HFFc6 (cell line): ENCODE measurements at regions not wholly inside any gene's neighbourhood (a gene's known extent, or its start where the extent isn't known, plus 50 kb on each side); places are given as distances from the start of the nearest gene placed in this dataset.

ENCODE experiments used
- DNase-seq: peaks from one replicate; pipeline ENCODE4 v3.0.0-alpha.2; 2018
- H3K27ac Mint-ChIP-seq: 2 replicates; pipeline ENCODE4 v1.8.0; 2020; ENCODE audit warnings: mild to moderate bottlenecking, mixed read lengths
- H3K27me3 Mint-ChIP-seq: 2 replicates; pipeline ENCODE4 v1.8.0; 2021; ENCODE audit warnings: mild to moderate bottlenecking, moderate library complexity, mixed read lengths; ENCODE audit not compliant: insufficient read depth
- H3K36me3 Mint-ChIP-seq: 2 replicates; pipeline ENCODE4 v1.8.0; 2021; ENCODE audit warnings: low read depth, mixed read lengths
- H3K4me1 Mint-ChIP-seq: 2 replicates; pipeline ENCODE4 v1.8.0; 2020; ENCODE audit warnings: low read depth, mixed read lengths
- H3K4me3 Mint-ChIP-seq: 2 replicates; pipeline ENCODE4 v1.8.0; 2020; ENCODE audit warnings: mild to moderate bottlenecking, moderate library complexity, mixed read lengths
- H3K9me3 Mint-ChIP-seq: 2 replicates; pipeline ENCODE4 v1.8.0; 2020; ENCODE audit warnings: mild to moderate bottlenecking, mixed read lengths
- TF ChIP-seq, protein P1 (sequence below): fragments of 200-600 bp; sonication (generic); IDR thresholded peaks from 2 replicates; pipeline ENCODE4 v1.5.0; 2021; ENCODE audit warnings: antibody characterized with exemption, mild to moderate bottlenecking

DNA sequence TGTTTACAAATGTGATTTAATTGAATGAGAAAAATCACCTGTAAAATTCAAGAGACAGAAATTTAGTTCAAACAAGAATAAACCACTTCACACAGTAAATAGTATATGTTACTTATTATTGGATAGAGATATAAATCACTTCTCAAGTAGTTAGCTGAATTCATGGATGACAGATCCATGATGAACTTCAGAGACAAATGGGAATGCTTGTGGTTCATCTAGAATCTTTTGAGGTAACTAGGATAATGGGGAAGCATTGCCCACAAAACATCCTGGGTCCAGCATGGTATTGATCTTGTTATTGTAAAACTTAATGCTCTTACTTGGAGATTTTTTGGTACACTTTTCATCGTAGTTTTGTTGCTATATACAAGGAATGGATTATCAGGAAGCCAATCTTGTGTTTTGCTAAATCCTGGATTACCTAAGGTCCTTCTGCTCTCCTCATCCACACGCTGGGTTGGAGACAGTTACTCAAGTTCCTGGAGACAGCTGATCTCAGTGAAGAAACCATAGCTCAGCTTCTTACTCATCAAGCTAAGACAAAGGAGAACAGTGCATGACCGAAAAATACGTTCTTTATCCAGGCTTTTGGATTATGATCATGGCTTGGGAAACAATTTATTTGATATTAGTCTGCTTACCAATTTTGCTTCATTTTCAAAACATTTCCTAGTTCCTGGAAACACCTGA lies 142.5 kb upstream of the PREP start:
- peak; percentile 66 for DNase-seq
- Mint-ChIP-seq H3K4me1 (peaks cover 25% of the 10 kb centered on the region), H3K4me3 (peak overlapping the region; percentile 19; the same call in 1 of the 2 replicates), H3K27ac (peak overlapping the region; percentile 73), H3K27me3 (no peaks in the 10 kb centered on the region), H3K9me3 (no peaks in the 10 kb centered on the region), H3K36me3 (no peaks in the 10 kb centered on the region)
- TF ChIP-seq, protein P1, sequence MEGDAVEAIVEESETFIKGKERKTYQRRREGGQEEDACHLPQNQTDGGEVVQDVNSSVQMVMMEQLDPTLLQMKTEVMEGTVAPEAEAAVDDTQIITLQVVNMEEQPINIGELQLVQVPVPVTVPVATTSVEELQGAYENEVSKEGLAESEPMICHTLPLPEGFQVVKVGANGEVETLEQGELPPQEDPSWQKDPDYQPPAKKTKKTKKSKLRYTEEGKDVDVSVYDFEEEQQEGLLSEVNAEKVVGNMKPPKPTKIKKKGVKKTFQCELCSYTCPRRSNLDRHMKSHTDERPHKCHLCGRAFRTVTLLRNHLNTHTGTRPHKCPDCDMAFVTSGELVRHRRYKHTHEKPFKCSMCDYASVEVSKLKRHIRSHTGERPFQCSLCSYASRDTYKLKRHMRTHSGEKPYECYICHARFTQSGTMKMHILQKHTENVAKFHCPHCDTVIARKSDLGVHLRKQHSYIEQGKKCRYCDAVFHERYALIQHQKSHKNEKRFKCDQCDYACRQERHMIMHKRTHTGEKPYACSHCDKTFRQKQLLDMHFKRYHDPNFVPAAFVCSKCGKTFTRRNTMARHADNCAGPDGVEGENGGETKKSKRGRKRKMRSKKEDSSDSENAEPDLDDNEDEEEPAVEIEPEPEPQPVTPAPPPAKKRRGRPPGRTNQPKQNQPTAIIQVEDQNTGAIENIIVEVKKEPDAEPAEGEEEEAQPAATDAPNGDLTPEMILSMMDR, result no peak

DNA sequence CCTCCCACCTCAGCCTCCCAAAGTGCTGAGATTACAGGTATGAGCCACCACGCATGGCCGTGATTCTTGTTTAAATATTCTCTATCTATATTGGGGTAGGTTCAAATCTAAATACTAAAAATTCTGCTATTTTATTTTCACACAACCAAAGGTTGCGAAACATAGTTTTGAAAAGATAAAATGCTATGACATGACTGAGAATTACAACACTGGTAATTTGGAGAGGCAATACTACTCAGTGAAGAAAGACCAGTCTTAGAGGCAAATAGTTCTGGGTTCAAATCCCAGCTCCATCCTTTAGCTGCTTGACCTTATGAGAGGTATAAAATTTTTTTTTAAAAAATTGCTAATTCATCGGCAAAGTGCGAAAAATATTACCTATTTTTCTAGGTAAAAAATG lies 137.0 kb upstream of the PREP start:
- peaks cover under 1% of the 10 kb centered on the region; the same call in 1 of the 2 replicates for H3K4me1 Mint-ChIP-seq
- no peak overlapping the region for H3K4me3 Mint-ChIP-seq
- no peak overlapping the region for H3K27ac Mint-ChIP-seq
- H3K36me3 Mint-ChIP-seq, result no peaks in the 10 kb centered on the region
- DNase-seq, result no peak
- TF ChIP-seq, protein P1, result no peak
- H3K9me3 Mint-ChIP-seq, result no peaks in the 10 kb centered on the region
- H3K27me3 Mint-ChIP-seq, result no peaks in the 10 kb centered on the region; the same call in none of the 2 replicates

DNA sequence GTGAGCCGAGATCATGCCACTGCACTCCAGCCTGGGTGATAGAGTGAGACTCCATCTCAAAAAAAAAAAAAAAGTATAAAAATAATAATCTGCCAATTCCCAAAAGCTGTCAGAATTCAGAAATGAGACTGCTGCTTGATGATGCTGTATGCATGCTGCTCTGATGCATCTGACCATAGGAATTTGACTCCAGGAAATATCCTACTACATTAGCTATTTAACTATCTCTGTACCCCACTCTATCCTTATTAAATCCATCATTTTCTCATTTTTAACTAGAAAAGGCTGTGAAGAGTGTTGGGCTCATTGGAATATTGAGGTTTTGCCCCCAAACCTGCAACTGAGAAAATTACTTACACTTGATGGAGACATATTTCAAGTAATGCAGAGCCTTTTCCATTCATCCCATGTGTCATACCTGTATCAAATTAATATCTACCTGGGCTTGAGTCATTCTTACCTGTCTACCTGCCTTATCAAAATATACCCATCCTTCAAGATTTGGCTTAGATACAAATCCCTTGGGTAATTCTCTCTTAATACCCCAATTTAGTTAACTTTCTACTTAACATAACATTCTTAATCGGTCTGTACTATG lies 135.2 kb upstream of the PREP start:
- no peaks in the 10 kb centered on the region; the same call in none of the 2 replicates for H3K27me3 Mint-ChIP-seq
- no peaks in the 10 kb centered on the region for H3K36me3 Mint-ChIP-seq
- no peak for DNase-seq
- TF ChIP-seq, protein P1, result no peak
- no peaks in the 10 kb centered on the region for H3K9me3 Mint-ChIP-seq
- H3K4me1 Mint-ChIP-seq, result peaks cover 5% of the 10 kb centered on the region; the same call in 1 of the 2 replicates
- no peak overlapping the region for H3K27ac Mint-ChIP-seq
- H3K4me3 Mint-ChIP-seq, result no peak overlapping the region

DNA sequence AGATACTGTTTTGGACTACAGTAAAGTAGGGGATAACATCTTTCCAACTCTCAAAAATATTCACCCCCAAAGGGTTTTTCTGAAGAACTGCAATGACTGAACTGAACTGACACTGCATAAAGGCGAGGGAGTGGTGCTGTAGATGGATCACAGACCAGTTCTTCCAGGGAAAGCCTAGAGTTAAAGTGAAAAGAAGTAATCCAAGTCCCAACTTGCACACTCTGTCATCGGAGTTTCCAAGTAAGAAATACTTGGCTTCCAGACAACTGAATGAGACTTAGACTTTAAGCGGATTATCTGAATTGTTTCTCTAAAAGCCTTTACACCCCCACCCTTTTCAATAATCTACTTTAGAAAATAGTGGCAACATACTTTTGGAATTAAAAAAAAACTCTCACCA lies 134.1 kb upstream of the PREP start:
- Mint-ChIP-seq H3K27me3 (no peaks in the 10 kb centered on the region; the same call in none of the 2 replicates), H3K9me3 (no peaks in the 10 kb centered on the region), H3K4me1 (peaks cover 5% of the 10 kb centered on the region; the same call in 1 of the 2 replicates), H3K27ac (no peak overlapping the region), H3K4me3 (no peak overlapping the region), H3K36me3 (no peaks in the 10 kb centered on the region)
- TF ChIP-seq, protein P1, result no peak
- no peak for DNase-seq

DNA sequence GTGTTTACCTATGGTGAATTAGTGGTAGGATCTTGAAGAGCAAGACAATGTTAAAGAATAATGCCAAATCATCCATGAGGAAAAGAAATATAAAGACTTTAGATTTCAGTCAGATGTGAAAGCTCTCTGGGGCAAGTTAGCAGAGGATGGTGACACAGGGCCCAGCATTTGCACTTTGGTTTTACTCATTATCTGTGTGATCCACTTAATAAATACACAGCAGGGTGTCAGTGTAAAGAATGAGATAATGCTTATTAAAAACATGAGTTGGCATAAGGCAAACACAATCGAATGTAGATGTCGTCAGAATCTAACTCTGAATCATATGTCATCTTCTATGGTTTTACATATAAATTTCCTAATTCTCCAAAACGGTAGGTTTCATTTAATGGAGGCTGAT lies 130.4 kb upstream of the PREP start:
- Mint-ChIP-seq H3K9me3 (no peaks in the 10 kb centered on the region), H3K4me1 (peaks cover 5% of the 10 kb centered on the region; the same call in 1 of the 2 replicates), H3K27ac (no peak overlapping the region), H3K36me3 (no peaks in the 10 kb centered on the region), H3K4me3 (no peak overlapping the region), H3K27me3 (no peaks in the 10 kb centered on the region; the same call in 1 of the 2 replicates)
- TF ChIP-seq, protein P1, result no peak
- no peak for DNase-seq
